ENCODE measurements at regions not wholly inside any gene's neighbourhood (a gene's known extent, or its start where the extent isn't known, plus 50 kb on each side); places are given as distances from the start of the nearest gene placed in this dataset.
"Not testable (repeated sequence)": the region's sequence is repeated elsewhere in the genome, so short reads cannot be mapped to it uniquely, and the experiment has no call there.

DNA sequence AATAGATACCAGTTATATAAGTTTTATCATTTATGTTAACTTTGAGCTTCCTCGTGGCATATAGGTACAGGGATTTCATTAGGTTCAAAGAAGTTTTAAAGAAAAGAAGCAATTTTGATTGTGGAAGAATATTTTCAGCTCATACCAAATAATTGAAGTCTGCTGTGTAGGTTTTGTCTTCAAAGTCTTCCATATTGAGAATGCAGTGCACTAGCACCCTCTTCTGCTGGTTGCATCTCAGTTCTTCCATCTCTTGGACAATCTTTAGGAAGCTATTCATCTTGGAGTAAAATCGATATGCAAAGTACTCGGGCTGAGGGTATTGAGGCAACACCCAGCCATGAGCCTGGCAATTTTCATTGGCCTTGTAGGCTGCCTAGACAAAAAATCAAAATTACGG is 103.9 kb downstream of the DDX11 start:
- TF ChIP-seq, protein P1, sequence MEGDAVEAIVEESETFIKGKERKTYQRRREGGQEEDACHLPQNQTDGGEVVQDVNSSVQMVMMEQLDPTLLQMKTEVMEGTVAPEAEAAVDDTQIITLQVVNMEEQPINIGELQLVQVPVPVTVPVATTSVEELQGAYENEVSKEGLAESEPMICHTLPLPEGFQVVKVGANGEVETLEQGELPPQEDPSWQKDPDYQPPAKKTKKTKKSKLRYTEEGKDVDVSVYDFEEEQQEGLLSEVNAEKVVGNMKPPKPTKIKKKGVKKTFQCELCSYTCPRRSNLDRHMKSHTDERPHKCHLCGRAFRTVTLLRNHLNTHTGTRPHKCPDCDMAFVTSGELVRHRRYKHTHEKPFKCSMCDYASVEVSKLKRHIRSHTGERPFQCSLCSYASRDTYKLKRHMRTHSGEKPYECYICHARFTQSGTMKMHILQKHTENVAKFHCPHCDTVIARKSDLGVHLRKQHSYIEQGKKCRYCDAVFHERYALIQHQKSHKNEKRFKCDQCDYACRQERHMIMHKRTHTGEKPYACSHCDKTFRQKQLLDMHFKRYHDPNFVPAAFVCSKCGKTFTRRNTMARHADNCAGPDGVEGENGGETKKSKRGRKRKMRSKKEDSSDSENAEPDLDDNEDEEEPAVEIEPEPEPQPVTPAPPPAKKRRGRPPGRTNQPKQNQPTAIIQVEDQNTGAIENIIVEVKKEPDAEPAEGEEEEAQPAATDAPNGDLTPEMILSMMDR (tag by site-specific recombination; IDR thresholded peaks at IDR 0.05), result not testable (repeated sequence)
- TF ChIP-seq ZNF24 (tag by site-specific recombination; IDR thresholded peaks at IDR 0.05); KLF9 (tag by site-specific recombination; IDR thresholded peaks at IDR 0.05; ENCODE audit: low read depth); ZNF670 (tag by site-specific recombination; IDR thresholded peaks at IDR 0.05; ENCODE audit: low read depth): not testable (repeated sequence)
- TF ChIP-seq, protein P2, sequence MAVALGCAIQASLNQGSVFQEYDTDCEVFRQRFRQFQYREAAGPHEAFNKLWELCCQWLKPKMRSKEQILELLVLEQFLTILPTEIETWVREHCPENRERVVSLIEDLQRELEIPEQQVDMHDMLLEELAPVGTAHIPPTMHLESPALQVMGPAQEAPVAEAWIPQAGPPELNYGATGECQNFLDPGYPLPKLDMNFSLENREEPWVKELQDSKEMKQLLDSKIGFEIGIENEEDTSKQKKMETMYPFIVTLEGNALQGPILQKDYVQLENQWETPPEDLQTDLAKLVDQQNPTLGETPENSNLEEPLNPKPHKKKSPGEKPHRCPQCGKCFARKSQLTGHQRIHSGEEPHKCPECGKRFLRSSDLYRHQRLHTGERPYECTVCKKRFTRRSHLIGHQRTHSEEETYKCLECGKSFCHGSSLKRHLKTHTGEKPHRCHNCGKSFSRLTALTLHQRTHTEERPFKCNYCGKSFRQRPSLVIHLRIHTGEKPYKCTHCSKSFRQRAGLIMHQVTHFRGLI (tag by site-specific recombination; IDR thresholded peaks at IDR 0.05), result not testable (repeated sequence)

Measured in HEK293 (cell line).